ENCODE measurements at regions not wholly inside any gene's neighbourhood (a gene's known extent, or its start where the extent isn't known, plus 50 kb on each side); places are given as distances from the start of the nearest gene placed in this dataset.

DNA sequence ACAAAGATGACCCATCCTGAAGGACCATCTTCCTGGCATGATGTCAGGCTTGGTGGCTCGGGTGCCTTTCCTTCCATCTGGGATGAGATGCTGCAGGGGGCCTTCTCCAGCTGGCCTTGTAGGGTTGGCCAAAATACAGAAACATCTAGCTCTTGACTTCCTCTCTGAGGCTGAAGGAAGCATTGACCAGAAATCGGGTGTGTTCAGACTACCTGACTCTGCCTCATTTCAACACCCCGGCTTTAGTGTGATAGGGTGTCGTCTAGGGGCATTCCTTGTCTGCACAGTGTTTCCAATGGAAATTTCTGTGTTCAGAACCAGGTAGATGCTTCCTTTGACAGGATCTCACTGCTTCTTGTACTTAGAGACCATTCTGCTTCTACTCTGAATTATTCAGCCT, 115.7 kb upstream of the SPRED2 start:
- DNase-seq = peak; percentile 28

DNA sequence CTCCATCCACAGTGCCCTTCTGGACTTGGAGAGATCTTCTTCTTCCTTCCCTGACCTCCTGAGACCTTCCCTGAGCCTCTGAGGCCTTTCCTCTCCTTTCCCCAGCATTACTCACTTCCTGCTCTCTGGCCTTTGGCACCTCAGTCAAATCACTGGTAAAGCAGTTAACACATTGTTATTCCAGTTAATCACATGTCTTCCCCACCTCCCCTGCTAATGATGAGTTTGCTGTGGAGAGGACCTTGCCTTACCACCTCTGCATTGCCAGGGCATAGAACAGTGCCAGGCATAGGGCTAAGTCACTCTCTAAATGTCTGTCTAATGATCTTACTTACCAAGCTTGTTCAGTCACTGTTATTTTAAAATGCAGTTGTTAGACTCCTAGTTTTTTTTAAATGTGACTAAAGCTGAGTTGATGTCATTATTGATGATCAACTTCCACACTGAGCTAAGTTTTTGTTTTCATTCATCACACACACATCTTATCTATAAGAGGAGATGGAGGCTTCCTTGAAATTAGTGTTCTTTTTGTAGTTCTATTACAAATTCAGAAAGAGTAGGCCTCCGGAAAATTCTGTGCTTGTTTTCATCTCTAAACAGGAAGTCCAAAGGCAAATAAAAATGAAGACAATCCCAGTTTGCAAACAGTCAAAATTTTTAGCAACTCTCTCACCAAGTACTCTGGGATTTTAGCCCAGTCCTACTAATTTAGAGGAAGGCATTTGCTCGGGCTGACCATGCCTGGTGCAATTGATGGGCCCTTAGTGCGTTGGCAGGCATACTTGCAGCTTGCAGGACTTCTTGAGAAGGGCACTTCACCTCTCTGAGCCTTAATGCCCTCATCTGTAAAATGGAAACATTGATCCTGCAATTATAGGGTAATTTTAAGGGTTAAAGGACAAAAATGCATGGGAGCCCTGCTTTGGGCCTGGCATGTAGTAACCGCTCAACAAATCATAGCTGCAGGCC, 113.7 kb upstream of the SPRED2 start:
- DNase-seq = peak; percentile 51

GRCh38 chr2:65541773-65542172, 109.4 kb upstream of the SPRED2 start:
- no peak for DNase-seq

GRCh38 chr2:65539633-65540032, 107.2 kb upstream of the SPRED2 start:
- no peak for DNase-seq

DNA sequence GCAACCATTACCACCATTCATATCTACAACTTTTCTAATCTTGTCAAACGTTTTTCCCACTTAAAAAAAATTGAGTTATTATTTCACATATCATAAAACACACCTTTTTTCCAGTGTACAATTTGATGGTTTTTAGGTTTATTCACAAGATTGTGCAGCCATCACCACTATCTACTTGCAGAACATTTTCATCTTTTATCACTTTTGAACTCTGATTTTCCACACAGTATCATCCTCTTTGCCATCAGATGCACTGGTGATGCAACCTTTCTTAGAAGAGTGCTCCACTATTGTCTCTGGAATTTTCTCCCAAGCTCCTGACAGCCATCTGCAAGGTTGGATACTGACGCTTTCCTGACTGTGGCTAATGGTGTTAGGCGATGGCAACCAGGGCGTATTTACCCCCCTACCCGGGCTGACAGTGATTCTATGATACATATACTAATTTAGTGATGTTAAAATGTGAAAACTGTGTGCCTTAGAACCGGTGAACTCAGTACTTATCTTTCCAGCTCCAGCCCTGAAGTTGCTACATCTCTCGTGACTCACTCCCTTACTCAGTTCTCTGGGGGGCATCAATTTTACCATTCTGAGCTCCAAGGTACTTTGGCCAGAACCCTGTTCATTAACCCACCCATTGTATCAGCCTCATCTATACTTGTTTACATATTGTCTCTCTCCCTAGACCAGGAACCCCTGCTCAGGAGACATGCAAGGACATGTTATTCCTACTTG, 105.4 kb upstream of the SPRED2 start:
- DNase-seq = peak; percentile 14

DNA sequence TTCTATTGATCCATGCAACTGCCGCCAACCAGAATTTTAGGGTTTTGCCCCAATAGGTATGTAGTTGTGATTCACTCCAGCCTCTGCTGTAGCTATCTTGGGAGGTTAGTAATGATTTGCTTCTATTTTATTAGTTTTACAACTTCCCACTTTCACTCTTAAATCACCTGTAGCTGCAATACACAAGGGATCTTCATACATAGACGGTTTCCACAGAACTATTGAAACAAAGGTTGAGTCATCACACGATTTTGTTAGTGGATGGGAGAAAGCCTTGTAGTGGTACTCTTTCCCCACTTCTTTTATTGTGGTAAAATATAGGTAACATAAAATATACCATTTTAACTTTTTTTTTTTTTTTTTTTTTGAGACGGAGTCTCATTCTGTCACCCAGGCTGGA, 104.2 kb upstream of the SPRED2 start:
- no peak for DNase-seq

GRCh38 chr2:65532937-65533336, 100.5 kb upstream of the SPRED2 start:
- peak; percentile 49 for DNase-seq

GRCh38 chr2:65532326-65532725, 99.9 kb upstream of the SPRED2 start:
- no peak for DNase-seq

DNA sequence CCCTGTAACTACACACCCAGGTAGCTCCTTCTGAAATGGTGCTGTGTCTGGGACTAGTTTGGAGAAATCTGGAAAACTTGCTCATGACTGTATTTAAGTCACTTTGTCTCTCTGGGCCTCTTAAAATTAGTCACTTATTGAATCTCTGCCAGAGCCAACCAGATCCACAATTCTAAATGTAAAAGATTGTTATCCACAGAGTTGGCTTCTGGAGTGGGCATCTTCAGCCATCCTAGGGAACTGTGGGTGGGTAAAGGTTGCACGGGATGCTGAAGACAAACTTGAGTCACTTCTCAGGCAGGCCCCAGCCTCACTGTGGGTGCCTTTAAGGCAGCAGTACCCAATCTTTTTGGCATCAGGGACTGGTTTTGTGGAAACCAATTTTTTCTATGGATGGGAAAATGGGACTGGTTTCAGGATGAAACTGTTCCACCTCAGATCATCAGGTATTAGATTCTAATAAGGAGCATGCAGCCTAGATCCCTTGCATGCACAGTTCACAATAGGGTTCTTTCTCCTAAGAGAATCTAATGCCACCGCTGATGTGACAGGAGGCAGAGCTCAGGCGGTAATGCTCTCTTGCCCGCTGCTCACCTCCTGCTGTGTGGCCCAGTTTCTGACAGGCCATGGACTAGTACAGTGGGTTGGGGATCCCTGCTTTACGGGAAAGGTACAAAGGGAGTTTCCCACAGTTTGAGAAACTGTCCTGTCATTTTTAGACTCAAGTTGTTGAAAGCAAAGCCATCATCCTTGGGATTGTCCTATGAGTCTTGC, 98.3 kb upstream of the SPRED2 start:
- peak; percentile 17 for DNase-seq

DNA sequence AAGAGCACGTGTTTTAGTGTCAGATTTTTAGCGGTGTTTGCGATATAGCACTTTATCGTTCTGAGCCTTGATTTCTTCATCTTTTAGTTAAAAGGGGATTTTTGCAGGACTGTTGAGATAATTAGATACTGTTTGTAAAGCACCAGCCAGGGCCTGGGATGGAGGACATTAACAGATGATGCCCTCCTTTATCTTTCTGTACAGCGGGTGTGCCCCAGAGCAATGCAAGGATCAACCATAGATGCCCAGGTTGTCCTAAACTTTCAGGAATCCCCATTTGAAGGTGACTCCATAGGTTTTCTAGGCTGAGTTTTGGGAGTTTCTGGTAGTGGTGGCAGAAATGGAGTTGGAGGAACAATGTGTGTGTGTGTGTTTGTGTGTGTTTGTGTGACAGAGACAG, 97.0 kb upstream of the SPRED2 start:
- DNase-seq = no peak

DNA sequence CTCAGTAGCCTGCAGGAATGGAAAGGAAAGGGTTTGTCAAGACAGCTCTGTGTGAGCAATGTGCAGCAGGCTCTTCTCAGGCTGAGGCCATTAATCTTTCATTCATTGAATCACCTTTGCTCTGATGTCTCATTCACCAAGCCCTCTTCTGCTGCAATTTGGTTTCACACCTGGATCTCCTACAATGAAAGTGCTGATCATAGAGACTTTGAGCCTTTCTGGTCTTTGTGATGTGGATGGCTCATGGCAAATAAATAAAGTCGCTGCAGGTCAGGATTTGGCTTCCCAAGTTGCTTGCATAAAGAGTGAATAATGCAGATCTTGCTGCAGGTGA, 95.8 kb upstream of the SPRED2 start:
- peak; percentile 10 for DNase-seq

DNA sequence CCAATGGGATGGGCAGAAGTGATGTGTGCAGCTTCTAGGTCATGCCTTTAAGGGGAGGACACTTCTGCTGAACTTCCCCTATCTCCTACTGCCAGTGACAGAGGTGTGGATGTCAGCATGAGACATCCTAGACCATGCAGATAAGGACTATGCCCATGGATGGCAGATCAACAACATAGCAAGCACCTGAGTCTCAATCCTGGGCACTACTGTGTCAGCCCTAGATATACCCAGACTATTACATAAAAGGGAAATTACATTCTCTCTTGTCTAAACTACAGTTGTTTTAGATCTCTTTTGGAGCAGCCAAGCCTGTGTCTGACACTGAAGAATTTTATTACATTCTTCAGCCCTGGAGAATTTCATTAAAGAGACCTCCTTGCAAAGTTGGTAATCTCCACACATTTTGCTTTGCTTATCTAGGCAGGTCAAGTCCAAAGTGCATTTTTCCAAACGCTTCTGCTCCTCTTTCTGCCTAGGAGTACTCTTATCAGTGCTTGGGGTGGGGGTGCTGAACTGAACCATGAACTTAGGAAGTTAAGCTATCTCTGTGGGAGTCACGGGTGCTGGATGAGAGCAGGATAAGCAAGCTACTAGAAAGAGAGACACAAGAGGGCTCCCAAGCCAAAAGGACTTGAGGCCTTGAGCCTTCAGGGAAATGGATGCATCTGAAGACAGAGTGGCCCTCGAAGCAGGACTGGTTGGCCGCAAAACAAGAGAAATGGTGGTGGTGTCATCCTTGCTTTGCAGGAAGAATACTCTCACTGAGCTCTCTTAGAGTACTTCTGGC, 95.2 kb upstream of the SPRED2 start:
- DNase-seq = peak; percentile 3

DNA sequence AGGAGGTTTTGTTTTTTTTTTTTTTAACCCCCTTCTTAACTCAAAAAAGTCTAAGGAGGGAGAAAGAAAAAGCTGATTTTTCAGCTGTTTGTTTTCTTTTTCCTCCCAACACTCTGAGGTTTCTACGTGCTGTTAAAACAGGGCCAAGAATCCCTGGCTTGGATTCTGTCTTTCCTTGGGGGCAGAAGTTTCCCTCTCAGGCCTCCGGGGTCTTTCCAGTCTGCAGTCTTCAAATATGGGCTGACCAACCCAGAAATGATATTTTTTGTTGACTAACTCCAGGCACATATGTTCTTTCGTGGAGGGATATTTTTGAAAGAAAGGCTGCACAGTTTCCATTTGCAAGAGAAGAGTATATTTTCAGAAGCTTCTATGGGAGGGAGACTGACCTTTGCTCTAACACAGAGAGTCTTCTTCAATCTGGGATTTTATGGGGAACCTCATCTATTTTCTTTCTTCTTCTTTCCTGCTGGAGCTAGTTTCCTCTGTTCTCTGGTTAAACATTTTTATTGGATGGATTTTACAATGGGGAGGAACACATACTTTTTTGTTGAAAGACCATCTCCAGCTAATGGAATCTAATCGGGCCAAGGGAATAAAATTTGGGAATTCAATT, 93.3 kb upstream of the SPRED2 start:
- DNase-seq = no peak

- DNase-seq = no peak
These were observed 90.5 kb upstream of the SPRED2 start for GRCh38 chr2:65522922-65523321.

DNA sequence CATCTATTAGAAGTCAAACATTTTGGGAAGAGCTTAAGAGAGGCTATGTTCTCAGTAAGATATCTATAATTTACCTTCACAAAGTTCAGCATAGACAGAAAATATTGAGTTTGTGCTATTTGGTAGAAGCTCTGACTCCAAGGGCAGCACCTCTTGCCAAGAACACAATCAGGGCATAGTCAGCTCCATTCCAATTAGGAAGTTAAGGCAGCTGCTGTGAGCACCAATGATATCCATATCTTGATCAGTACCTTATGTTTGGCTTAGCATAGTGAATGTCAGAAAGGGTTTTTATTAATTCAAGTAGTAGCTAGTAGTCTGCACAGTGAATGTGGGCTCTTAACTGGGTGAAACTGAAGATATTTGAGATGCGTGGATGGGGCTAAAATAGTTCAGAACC, 86.4 kb upstream of the SPRED2 start:
- DNase-seq = no peak

GRCh38 chr2:65514555-65515195, 82.3 kb upstream of the SPRED2 start:
- DNase-seq = no peak

DNA sequence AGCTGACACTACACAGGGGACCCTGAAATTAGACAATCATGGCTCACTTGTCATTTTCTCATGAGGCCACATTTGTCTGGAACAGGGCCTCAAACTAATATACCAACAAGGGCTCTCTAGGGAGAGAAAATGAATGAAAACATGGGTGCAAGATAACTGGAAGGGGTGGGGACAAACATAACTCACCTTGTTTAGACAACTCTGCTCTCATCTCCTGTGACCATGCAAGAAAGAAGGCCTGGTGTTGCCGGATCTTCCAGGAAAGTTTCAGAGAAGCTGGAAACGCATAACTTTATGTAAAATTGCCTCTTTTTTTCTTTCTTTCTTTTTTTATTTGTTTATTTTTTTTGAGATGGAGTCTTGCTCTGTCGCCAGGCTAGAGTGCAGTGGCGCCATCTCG, 80.4 kb upstream of the SPRED2 start:
- DNase-seq = no peak

DNA sequence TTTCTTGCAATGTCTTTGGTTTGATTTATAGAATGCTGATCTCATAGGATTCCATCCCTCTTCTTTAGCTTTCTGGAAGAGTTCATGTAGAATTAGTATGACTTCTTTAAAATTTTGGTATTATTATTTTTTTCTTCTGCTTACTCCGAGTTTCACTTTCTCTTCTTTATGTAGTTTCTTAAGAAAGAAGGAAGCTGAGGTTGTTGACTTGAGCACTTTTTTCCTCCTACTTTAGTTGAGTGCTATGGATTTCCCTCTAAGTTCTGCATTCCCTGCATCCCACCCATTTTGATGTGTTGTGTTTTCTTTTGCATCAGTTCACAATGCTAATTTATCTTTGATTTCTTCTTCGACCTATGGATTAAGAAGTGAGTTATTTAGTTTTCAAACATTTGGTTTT, 78.9 kb upstream of the SPRED2 start:
- no peak for DNase-seq

GRCh38 chr2:65508225-65508624, 75.8 kb upstream of the SPRED2 start:
- no peak for DNase-seq

GRCh38 chr2:65507102-65508069, 75.0 kb upstream of the SPRED2 start:
- no peak for DNase-seq

Data from activated effector memory CD4-positive, alpha-beta T cell treated with anti-CD3 and anti-CD28 coated beads, Interleukin-2, amount 50 U/mL, for 16 hours (primary cell).